GM12874 (cell line): ENCODE measurements at regions not wholly inside any gene's neighbourhood (a gene's known extent, or its start where the extent isn't known, plus 50 kb on each side); places are given as distances from the start of the nearest gene placed in this dataset.

ENCODE experiments used
- TF ChIP-seq, protein P1 (sequence below): IDR thresholded peaks from 2 replicates; pipeline ENCODE4 v1.5.1; 2011; ENCODE audit warnings: low read depth, mild to moderate bottlenecking, control low read depth, low read length, moderate library complexity; ENCODE audit not compliant: insufficient read depth

DNA sequence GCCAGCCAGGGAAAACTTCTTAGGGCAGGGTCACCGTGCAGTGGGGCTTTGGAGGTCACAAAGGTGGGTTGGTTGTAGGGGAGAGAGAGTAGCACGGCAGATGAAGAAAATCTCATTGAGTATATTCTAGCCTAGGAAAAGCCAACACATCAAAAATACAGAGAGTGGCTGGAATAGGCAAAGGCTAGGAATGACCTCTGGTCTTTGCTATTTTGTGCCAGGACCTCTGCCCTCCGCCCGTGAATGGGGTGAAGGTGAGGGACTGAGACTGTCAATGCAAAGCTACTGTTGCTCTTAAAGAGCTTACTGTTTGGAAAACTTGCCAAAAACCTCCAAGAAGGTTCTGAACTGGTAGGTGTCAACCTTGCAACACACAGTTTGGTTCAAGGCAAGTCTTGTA is 346.7 kb downstream of the CDH26 start:
- TF ChIP-seq, protein P1, sequence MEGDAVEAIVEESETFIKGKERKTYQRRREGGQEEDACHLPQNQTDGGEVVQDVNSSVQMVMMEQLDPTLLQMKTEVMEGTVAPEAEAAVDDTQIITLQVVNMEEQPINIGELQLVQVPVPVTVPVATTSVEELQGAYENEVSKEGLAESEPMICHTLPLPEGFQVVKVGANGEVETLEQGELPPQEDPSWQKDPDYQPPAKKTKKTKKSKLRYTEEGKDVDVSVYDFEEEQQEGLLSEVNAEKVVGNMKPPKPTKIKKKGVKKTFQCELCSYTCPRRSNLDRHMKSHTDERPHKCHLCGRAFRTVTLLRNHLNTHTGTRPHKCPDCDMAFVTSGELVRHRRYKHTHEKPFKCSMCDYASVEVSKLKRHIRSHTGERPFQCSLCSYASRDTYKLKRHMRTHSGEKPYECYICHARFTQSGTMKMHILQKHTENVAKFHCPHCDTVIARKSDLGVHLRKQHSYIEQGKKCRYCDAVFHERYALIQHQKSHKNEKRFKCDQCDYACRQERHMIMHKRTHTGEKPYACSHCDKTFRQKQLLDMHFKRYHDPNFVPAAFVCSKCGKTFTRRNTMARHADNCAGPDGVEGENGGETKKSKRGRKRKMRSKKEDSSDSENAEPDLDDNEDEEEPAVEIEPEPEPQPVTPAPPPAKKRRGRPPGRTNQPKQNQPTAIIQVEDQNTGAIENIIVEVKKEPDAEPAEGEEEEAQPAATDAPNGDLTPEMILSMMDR, result no peak

DNA sequence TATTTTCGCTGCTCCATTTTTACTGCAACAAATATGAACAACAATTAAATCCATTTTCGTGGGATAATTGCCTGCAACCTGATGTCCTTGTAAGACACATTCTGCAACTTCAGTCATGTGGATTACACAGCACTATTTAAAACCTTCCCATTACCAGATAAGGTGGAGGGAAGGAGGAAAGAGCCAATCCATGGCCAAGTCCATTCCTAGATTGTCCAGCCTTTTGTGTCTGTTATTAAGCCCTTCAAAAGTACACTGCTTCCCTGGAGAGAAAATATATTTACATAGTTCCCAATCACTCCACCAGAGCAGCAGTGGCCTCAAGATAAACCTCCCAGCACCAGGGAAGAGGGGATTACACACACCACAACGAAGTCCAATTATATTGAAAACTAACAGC is 347.9 kb downstream of the CDH26 start:
- TF ChIP-seq, protein P1, result no peak

DNA sequence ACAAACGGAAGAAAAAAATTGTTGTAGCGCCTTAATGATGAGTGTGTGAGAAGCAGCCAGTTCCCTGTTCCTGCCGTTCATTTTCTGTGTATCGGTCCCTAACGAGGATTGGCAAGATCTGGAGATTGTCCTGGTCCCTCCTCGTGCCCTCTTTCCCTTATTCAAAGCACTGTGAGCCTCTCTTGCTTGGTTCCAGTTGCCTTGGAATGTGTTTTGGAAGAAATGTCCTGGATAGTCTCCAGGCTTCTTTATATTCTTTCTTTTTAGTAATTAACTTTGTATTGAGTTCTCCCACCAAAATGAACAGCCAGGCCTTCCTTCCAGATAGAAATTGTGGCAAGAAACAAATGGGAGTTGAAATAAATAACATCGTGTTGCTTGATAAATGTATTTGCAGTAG is 348.3 kb downstream of the CDH26 start:
- TF ChIP-seq, protein P1, result no peak

DNA sequence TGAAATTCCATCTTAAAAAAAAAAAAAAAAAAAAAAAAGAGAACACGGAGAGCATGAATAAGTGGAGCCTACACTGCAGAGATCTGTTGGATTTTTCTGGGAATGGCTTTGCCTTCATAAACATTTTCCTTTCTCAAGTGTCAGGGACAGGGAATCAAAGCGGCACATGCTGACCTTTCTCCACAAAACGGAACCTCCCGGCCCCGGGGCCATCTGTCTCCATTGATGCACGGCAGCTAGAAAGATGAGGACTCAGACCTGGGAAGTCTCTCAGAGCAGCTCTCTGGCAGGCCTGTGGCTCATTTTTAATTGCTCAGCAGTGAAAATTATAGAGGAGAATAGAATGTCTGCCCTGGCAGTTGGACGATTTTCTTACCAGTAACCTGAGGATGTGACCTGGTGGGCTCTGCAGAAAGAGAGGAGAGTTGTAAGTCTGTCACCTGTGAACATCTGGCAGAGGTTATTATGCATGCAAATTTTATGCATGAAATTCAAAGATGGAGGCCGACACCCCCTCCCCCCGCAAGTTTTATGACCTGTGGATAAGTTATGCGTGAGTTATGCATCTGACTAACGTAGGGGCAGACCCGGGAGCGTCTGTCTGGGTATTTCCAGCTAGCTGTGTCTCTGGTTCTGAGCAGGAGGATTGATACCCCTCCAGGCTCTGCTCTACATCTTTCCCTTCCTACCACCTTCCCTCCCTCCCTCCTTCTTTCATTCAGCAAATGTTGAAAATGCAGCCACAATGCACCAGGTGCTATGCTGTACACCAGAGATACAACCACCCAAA is 352.5 kb downstream of the CDH26 start:
- TF ChIP-seq, protein P1, result no peak

DNA sequence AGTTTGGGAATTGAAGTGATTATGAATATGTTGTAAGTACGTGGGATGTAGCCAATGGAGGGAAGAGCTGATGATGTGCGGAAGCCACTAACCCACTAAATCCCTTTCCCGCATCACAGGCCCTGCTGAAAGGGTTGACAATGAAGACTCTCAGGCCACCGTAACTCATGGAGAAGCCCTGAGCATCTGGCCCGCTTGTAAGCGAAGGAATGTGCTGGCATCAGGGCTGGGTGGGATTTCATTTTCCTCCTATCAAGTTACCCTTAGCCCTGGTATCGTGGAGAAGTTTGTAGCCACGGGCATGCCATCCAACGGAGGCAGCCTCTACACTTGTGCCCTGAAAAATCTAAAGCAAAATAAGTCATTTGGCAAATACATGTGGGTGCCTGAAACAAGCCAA is 355.0 kb downstream of the CDH26 start:
- TF ChIP-seq, protein P1, result no peak

DNA sequence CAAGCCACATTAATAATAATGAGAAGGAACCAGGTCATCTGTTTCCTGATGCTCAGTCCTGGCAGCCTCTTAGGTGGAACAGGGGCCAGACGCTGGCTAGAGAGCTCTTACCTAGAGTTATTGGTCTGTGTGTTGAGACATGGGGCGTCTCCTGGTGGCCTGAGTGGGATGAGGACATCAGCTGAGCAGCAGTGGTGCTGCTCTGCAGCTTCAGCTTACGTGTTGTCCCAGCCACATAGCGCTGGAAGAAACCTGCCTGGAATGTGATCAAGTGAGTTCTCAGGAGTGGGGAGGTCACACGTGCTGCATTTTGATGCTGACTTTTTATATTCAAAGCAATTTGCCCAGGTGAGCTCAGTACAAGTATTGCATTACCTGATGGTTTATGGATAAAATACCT is 355.4 kb downstream of the CDH26 start:
- TF ChIP-seq, protein P1, result no peak

DNA sequence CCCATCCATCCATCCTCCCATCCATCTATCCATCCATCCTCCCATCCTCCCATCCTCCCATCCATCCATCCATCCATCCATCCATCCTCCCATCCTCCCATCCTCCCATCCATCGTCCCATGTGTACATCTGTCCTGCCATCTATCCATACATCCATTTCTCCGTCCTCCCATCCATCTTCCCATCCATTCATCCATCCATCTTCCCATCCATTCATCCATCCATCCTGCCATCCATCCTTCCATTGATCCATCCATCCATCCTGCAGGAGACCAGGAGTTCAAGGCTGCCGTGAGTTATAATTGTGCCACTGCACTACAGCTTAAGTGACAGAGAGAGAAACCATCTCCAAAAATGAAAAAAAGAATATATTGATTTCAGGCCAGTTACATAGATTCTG is 356.5 kb downstream of the CDH26 start:
- TF ChIP-seq, protein P1, result no peak
